ENCODE measurements at regions not wholly inside any gene's neighbourhood (a gene's known extent, or its start where the extent isn't known, plus 50 kb on each side); places are given as distances from the start of the nearest gene placed in this dataset.

GRCh38 chr6:11633741-11634509 lies 96.4 kb downstream of the TMEM170B start:
- DNase-seq: no peak

GRCh38 chr6:11634948-11635347 lies 97.4 kb downstream of the TMEM170B start:
- no peak for DNase-seq

- no peak for DNase-seq
These were observed 98.6 kb downstream of the TMEM170B start for GRCh38 chr6:11636121-11636520.

- no peak for DNase-seq
These were observed 99.7 kb downstream of the TMEM170B start for GRCh38 chr6:11637266-11637665.

- no peak for DNase-seq
These were observed 102.1 kb downstream of the TMEM170B start for GRCh38 chr6:11639376-11640235.

GRCh38 chr6:11640486-11640885 lies 102.9 kb downstream of the TMEM170B start:
- DNase-seq: no peak

GRCh38 chr6:11644071-11644470 lies 106.5 kb downstream of the TMEM170B start:
- no peak for DNase-seq

- DNase-seq: no peak
These were observed 107.1 kb downstream of the TMEM170B start for GRCh38 chr6:11644601-11645000.

- no peak for DNase-seq
These were observed 107.5 kb downstream of the TMEM170B start for GRCh38 chr6:11645016-11645415.

GRCh38 chr6:11648436-11648775 lies 110.9 kb downstream of the TMEM170B start:
- no peak for DNase-seq

- DNase-seq: no peak
These were observed 111.3 kb downstream of the TMEM170B start for GRCh38 chr6:11648889-11649288.

- no peak for DNase-seq
These were observed 112.6 kb downstream of the TMEM170B start for GRCh38 chr6:11650025-11650696.

GRCh38 chr6:11650711-11651110 lies 113.2 kb downstream of the TMEM170B start:
- no peak for DNase-seq

- DNase-seq: peak; percentile 24
These were observed 115.6 kb downstream of the TMEM170B start for GRCh38 chr6:11653028-11653583.

GRCh38 chr6:11654876-11655275 lies 117.3 kb downstream of the TMEM170B start:
- DNase-seq: no peak

- DNase-seq: no peak
These were observed 118.9 kb downstream of the TMEM170B start for GRCh38 chr6:11656491-11656890.

GRCh38 chr6:11659757-11660156 lies 118.8 kb downstream of the ADTRP start:
- no peak for DNase-seq

- DNase-seq: no peak
These were observed 116.3 kb downstream of the ADTRP start for GRCh38 chr6:11662323-11662722.

GRCh38 chr6:11663519-11663918 lies 115.1 kb downstream of the ADTRP start:
- no peak for DNase-seq
